Stimulated activated naive B cell treated with anti-CD40 and anti-IgM and Interleukin-4, amounts not matched to agents 10 μg/mL and 1 μg/mL and 100 μg/mL, for 72 hours (primary cell): ENCODE measurements at regions not wholly inside any gene's neighbourhood (a gene's known extent, or its start where the extent isn't known, plus 50 kb on each side); places are given as distances from the start of the nearest gene placed in this dataset.
"Not testable (repeated sequence)": the region's sequence is repeated elsewhere in the genome, so short reads cannot be mapped to it uniquely, and the experiment has no call there.

Experiments
- ATAC-seq, 2 donors: fragments of 150-1000 bp; cut with Tn5 transposase; replicated peaks; 2 replicates each; pipeline ENCODE4 v1.10.0; 2021; ENCODE audit warnings: moderate library complexity in 1 of 2
- DNase-seq: peaks from one replicate; pipeline ENCODE4 v3.0.0; 2021
- H3K27ac Mint-ChIP-seq: one replicate; pipeline ENCODE4 v1.8.0; 2022; ENCODE audit warnings: mild to moderate bottlenecking, mixed read lengths
- H3K27me3 Mint-ChIP-seq, 2 donors: one replicate each; pipeline ENCODE4 v1.8.0; 2022; ENCODE audit warnings: mixed read lengths in 2 of 2
- H3K36me3 Mint-ChIP-seq, 2 donors: one replicate each; pipeline ENCODE4 v1.8.0; 2022; ENCODE audit warnings: mixed read lengths in 2 of 2, mild to moderate bottlenecking in 1 of 2
- H3K4me1 Mint-ChIP-seq, 2 donors: one replicate each; pipeline ENCODE4 v1.8.0; 2022; ENCODE audit warnings: mixed read lengths in 2 of 2, mild to moderate bottlenecking in 1 of 2
- H3K4me3 Mint-ChIP-seq, 2 donors: one replicate each; pipeline ENCODE4 v1.8.0; 2022; ENCODE audit warnings: mild to moderate bottlenecking in 2 of 2, mixed read lengths in 2 of 2, moderate library complexity in 1 of 2
- H3K9me3 Mint-ChIP-seq, 2 donors: one replicate each; pipeline ENCODE4 v1.8.0; 2022; ENCODE audit warnings: mixed read lengths in 2 of 2, mild to moderate bottlenecking in 1 of 2

- Mint-ChIP-seq H3K27ac (no peak overlapping the region), H3K4me1 (no peaks in the 10 kb centered on the region), H3K36me3 (no peaks in the 10 kb centered on the region), H3K27me3 (peaks cover 0 to 8% of the 10 kb centered on the region in 2 donors), H3K4me3 (no peak overlapping the region), H3K9me3 (peaks cover 0 to 3% of the 10 kb centered on the region in 2 donors)
- ATAC-seq (no peak), DNase-seq (no peak)
Measured at GRCh38 chr11:15830741-15831428, 525.5 kb downstream of the SOX6 start.

DNA sequence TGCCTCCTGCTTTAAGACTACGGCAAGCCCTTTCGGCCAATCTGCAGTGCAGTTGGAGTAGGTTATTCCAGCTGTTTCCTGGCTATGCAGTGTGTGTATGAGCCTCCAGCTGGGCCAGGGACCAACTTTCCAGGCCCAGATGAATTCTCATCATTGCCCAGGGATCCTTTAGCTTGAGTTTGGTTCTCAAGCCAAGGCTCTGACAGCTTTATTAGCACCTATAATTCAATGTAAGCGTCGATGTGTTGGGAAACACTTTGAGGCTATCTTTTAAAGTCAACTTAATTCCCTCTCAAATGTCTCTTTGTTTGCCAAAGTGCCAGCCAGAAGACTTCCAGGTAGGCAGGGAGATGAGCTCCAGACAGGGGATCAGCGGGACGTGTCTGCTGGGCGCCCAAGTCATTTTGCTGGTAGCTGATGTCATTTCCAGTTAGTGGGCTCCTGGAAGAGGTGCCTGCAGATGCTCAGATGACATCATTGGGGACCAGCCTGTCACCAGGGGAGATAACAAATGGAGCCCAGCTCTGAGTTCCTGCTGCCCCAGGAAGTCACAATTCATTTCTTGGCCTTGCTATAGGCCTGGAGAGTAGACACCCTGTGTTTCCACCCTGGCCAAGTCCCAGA lies 520.4 kb downstream of the SOX6 start:
- ATAC-seq (no peak), DNase-seq (no peak)
- H3K4me3 Mint-ChIP-seq = no peak overlapping the region
- H3K4me1 Mint-ChIP-seq = no peaks in the 10 kb centered on the region
- H3K36me3 Mint-ChIP-seq = no peaks in the 10 kb centered on the region
- no peaks in the 10 kb centered on the region for H3K27me3 Mint-ChIP-seq
- H3K9me3 Mint-ChIP-seq = peaks cover 1 to 3% of the 10 kb centered on the region in 2 donors
- no peak overlapping the region for H3K27ac Mint-ChIP-seq

- DNase-seq (no peak), ATAC-seq (no peak)
- peaks cover 1 to 2% of the 10 kb centered on the region in 2 donors for H3K9me3 Mint-ChIP-seq
- H3K4me3 Mint-ChIP-seq = no peak overlapping the region
- H3K27me3 Mint-ChIP-seq = no peaks in the 10 kb centered on the region
- H3K27ac Mint-ChIP-seq = no peak overlapping the region
- H3K36me3 Mint-ChIP-seq = no peaks in the 10 kb centered on the region
- H3K4me1 Mint-ChIP-seq = no peaks in the 10 kb centered on the region
Measured at GRCh38 chr11:15836795-15837194, 519.6 kb downstream of the SOX6 start.

GRCh38 chr11:15837901-15838489 lies 518.4 kb downstream of the SOX6 start:
- DNase-seq = no peak
- Mint-ChIP-seq H3K27ac (no peak overlapping the region), H3K4me1 (no peaks in the 10 kb centered on the region), H3K4me3 (no peak overlapping the region), H3K36me3 (no peaks in the 10 kb centered on the region), H3K27me3 (no peaks in the 10 kb centered on the region), H3K9me3 (peaks cover 0 to 1% of the 10 kb centered on the region in 2 donors)
- no peak for ATAC-seq

- ATAC-seq (no peak), DNase-seq (no peak)
- no peaks in the 10 kb centered on the region for H3K36me3 Mint-ChIP-seq
- peaks cover 0 to 1% of the 10 kb centered on the region in 2 donors for H3K9me3 Mint-ChIP-seq
- H3K27ac Mint-ChIP-seq = no peak overlapping the region
- no peak overlapping the region for H3K4me3 Mint-ChIP-seq
- no peaks in the 10 kb centered on the region for H3K4me1 Mint-ChIP-seq
- H3K27me3 Mint-ChIP-seq = peaks cover 0 to 4% of the 10 kb centered on the region in 2 donors
Measured at GRCh38 chr11:15839061-15839460, 517.3 kb downstream of the SOX6 start.

GRCh38 chr11:15840966-15841365 lies 515.4 kb downstream of the SOX6 start:
- H3K36me3 Mint-ChIP-seq = no peaks in the 10 kb centered on the region
- DNase-seq = no peak

GRCh38 chr11:15841931-15842740 lies 514.2 kb downstream of the SOX6 start:
- no peak overlapping the region for H3K4me3 Mint-ChIP-seq
- no peak overlapping the region for H3K27ac Mint-ChIP-seq
- peaks cover 0 to 1% of the 10 kb centered on the region in 2 donors for H3K9me3 Mint-ChIP-seq
- peaks cover 0 to 4% of the 10 kb centered on the region in 2 donors for H3K27me3 Mint-ChIP-seq
- DNase-seq = no peak
- H3K36me3 Mint-ChIP-seq = no peaks in the 10 kb centered on the region
- no peak for ATAC-seq
- H3K4me1 Mint-ChIP-seq = no peaks in the 10 kb centered on the region

More at GRCh38 chr11:15840966-15841365, 515.4 kb downstream of the SOX6 start:
- Mint-ChIP-seq H3K9me3 (peaks cover 0 to 1% of the 10 kb centered on the region in 2 donors), H3K27me3 (peaks cover 0 to 4% of the 10 kb centered on the region in 2 donors), H3K4me3 (no peak overlapping the region), H3K27ac (no peak overlapping the region), H3K4me1 (no peaks in the 10 kb centered on the region)
- no peak for ATAC-seq

- Mint-ChIP-seq H3K4me3 (no peak overlapping the region), H3K36me3 (no peaks in the 10 kb centered on the region)
Measured at GRCh38 chr11:15843309-15843872, 513.0 kb downstream of the SOX6 start.

GRCh38 chr11:15845261-15845660 lies 511.1 kb downstream of the SOX6 start:
- Mint-ChIP-seq H3K4me3 (no peak overlapping the region), H3K36me3 (no peaks in the 10 kb centered on the region), H3K4me1 (no peaks in the 10 kb centered on the region), H3K9me3 (no peaks in the 10 kb centered on the region), H3K27me3 (peaks cover 4 to 5% of the 10 kb centered on the region in 2 donors), H3K27ac (no peak overlapping the region)
- no peak for ATAC-seq
- no peak for DNase-seq

More at GRCh38 chr11:15843309-15843872, 513.0 kb downstream of the SOX6 start:
- H3K4me1 Mint-ChIP-seq = no peaks in the 10 kb centered on the region
- H3K9me3 Mint-ChIP-seq = no peaks in the 10 kb centered on the region
- H3K27ac Mint-ChIP-seq = no peak overlapping the region
- DNase-seq (no peak), ATAC-seq (no peak)
- H3K27me3 Mint-ChIP-seq = peaks cover 0 to 4% of the 10 kb centered on the region in 2 donors

- DNase-seq = no peak
- Mint-ChIP-seq H3K9me3 (no peaks in the 10 kb centered on the region), H3K27me3 (peaks cover 4 to 5% of the 10 kb centered on the region in 2 donors), H3K4me3 (no peak overlapping the region), H3K27ac (no peak overlapping the region), H3K36me3 (no peaks in the 10 kb centered on the region), H3K4me1 (no peaks in the 10 kb centered on the region)
- no peak for ATAC-seq
Measured at GRCh38 chr11:15848631-15849168, 507.6 kb downstream of the SOX6 start.

DNA sequence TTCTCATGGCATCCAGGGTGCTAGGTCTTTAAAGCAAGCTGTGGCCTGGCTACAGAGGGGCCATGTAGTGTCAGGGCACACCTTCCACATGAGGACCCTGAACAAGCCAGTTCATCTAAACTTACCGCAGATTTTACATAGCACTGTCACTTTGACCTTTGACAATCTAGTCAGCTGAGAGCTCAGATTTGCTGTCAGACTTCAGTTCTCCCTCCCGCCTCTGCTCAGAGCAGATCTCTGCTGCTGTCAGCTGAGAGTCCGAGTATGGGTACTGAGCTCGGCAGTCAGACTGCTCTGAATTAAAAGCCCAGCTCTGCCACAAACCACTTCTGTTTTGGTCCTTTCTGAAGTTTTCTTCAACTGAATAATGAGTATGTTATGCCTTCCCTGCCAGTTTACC lies 507.1 kb downstream of the SOX6 start:
- H3K4me3 Mint-ChIP-seq = no peak overlapping the region
- no peak for DNase-seq
- ATAC-seq = no peak
- H3K36me3 Mint-ChIP-seq = no peaks in the 10 kb centered on the region
- H3K9me3 Mint-ChIP-seq = peaks cover 0 to 4% of the 10 kb centered on the region in 2 donors
- peaks cover 0 to 5% of the 10 kb centered on the region in 2 donors for H3K27me3 Mint-ChIP-seq
- H3K27ac Mint-ChIP-seq = no peak overlapping the region
- no peaks in the 10 kb centered on the region for H3K4me1 Mint-ChIP-seq

DNA sequence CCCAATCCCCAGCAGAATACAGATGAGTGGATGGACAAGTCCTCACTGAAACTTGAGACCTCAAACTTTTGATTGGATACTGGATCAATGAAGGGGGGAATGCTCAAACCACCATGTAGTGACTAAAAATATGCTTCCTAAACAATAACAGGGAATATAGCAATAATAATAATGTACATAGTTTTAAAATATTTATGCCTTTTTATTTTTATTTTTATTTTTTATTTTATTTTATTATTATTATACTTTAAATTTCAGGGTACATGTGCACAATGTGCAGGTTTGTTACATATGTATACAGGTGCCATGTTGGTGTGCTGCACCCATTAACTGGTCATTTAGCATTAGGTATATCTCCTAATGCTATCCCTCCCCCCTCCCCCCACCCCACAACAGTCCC lies 506.0 kb downstream of the SOX6 start:
- not testable (repeated sequence) for DNase-seq, H3K27me3 Mint-ChIP-seq, H3K36me3 Mint-ChIP-seq, H3K4me1 Mint-ChIP-seq, H3K27ac Mint-ChIP-seq, H3K4me3 Mint-ChIP-seq, H3K9me3 Mint-ChIP-seq, ATAC-seq

GRCh38 chr11:15851051-15851498 lies 505.3 kb downstream of the SOX6 start:
- DNase-seq = no peak
- no peak overlapping the region for H3K4me3 Mint-ChIP-seq
- no peaks in the 10 kb centered on the region for H3K36me3 Mint-ChIP-seq
- ATAC-seq = no peak
- peaks cover 0 to 5% of the 10 kb centered on the region in 2 donors for H3K27me3 Mint-ChIP-seq
- no peak overlapping the region for H3K27ac Mint-ChIP-seq
- H3K4me1 Mint-ChIP-seq = no peaks in the 10 kb centered on the region
- peaks cover 0 to 4% of the 10 kb centered on the region in 2 donors for H3K9me3 Mint-ChIP-seq

DNA sequence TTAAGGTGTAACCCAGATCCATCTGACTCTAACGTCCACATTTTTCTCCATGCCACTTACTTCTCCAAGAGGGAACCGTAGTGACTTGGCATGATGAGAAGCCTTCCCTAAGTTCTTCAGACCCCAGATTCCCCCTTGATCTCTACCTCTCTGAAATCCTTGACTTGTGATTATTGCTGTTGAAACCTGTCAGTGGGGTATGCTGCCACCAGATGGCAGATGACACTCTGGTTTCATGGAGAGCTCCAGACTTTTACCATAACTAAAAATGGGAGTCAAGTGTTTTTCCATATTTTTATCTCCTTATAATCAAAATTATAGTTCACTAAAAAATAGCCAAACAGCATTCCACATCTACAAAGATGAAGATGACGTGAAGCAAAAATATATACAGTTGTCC lies 504.2 kb downstream of the SOX6 start:
- no peak overlapping the region for H3K4me3 Mint-ChIP-seq
- DNase-seq (no peak), ATAC-seq (no peak)
- no peaks in the 10 kb centered on the region for H3K4me1 Mint-ChIP-seq
- peaks cover 0 to 5% of the 10 kb centered on the region in 2 donors for H3K27me3 Mint-ChIP-seq
- H3K27ac Mint-ChIP-seq = no peak overlapping the region
- H3K9me3 Mint-ChIP-seq = peaks cover 0 to 4% of the 10 kb centered on the region in 2 donors
- no peaks in the 10 kb centered on the region for H3K36me3 Mint-ChIP-seq
